SK-N-SH (cell line): ENCODE measurements at regions not wholly inside any gene's neighbourhood (a gene's known extent, or its start where the extent isn't known, plus 50 kb on each side); places are given as distances from the start of the nearest gene placed in this dataset.
A peak's percentile ranks its signal among the peaks of the same experiment; 100 is the strongest.

ENCODE experiments used
- CTCF ChIA-PET: fragments of 300-600, 350-600 bp; formaldehyde crosslinking; extraction: SDS; loops from one replicate; lab custom pipeline; 2021; lab: Yijun Ruan, JAX
- POLR2A ChIA-PET: fragments of 350-600 bp; sonication (Branson Sonifier 250); formaldehyde crosslinking; extraction: SDS; loops from one replicate; lab custom pipeline; 2020; ENCODE audit warnings: antibody characterized with exemption, inconsistent platforms; lab: Yijun Ruan, JAX
- DNase-seq: peaks from one replicate; pipeline ENCODE4 v3.0.0; 2012
- H2AFZ ChIP-seq: fragments of 200-600 bp; sonication (generic); 2 replicates; pipeline ENCODE4 v1.8.1; 2016; ENCODE audit warnings: antibody characterized with exemption, mild to moderate bottlenecking, low read depth
- H3F3A ChIP-seq: fragments of 200-600 bp; sonication (generic); replicated peaks from 2 replicates; pipeline ENCODE3; 2016; ENCODE audit warnings: antibody characterized with exemption, mild to moderate bottlenecking; ENCODE audit not compliant: insufficient read depth
- H3K27ac ChIP-seq, 2 experiments: fragments of 200-500 bp in 1 of 2; fragments of 200-600 bp in 1 of 2; sonication (Bioruptor generic) in 1 of 2; sonication (generic), shearing (Covaris generic) in 1 of 2; 2 replicates each; pipeline versions ENCODE4 v1.5.1 to v1.6.1; 2014 to 2016; ENCODE audit warnings: low read depth in 2 of 2, inconsistent platforms in 1 of 2, low read length in 1 of 2, mild to moderate bottlenecking in 1 of 2, mixed read lengths in 1 of 2
- H3K27me3 ChIP-seq: fragments of 200-600 bp; sonication (generic), shearing (Covaris generic); 2 replicates; pipeline ENCODE4 v1.6.1; 2016; ENCODE audit warnings: mixed run types; ENCODE audit not compliant: insufficient read depth
- H3K36me3 ChIP-seq, 2 experiments: fragments of 200-500 bp in 1 of 2; fragments of 200-600 bp in 1 of 2; sonication (Bioruptor generic) in 1 of 2; sonication (generic) in 1 of 2; replicated peaks in 1 of 2; 2 replicates each; pipeline versions ENCODE3 to v1.5.1; 2014 to 2016; ENCODE audit warnings: low read length in 1 of 2, mild to moderate bottlenecking in 1 of 2; ENCODE audit not compliant: insufficient read depth in 2 of 2, control insufficient read depth in 1 of 2
- H3K4me1 ChIP-seq, 2 experiments: fragments of 200-500 bp in 1 of 2; fragments of 200-600 bp in 1 of 2; sonication (Bioruptor generic) in 1 of 2; sonication (generic), shearing (Covaris generic) in 1 of 2; 2 replicates each; pipeline versions ENCODE4 v1.5.1 to v1.6.1; 2014 to 2016; ENCODE audit warnings: low read depth in 1 of 2, low read length in 1 of 2, mixed run types in 1 of 2; ENCODE audit not compliant: insufficient read depth in 2 of 2, control insufficient read depth in 1 of 2
- H3K4me2 ChIP-seq: fragments of 200-600 bp; sonication (generic), shearing (Covaris generic); 2 replicates; pipeline ENCODE4 v1.6.1; 2017; ENCODE audit warnings: mixed run types
- H3K4me3 ChIP-seq, 2 experiments: fragments of 200-500 bp in 1 of 2; fragments of 200-600 bp in 1 of 2; sonication (Bioruptor generic) in 1 of 2; sonication (generic), shearing (Covaris generic) in 1 of 2; 2 replicates each; pipeline versions ENCODE4 v1.5.1 to v1.8.1; 2014 to 2016; ENCODE audit warnings: low read depth in 2 of 2, inconsistent platforms in 1 of 2, low read length in 1 of 2, mild to moderate bottlenecking in 1 of 2, mixed read lengths in 1 of 2, moderate library complexity in 1 of 2
- H3K79me2 ChIP-seq: fragments of 200-600 bp; sonication (generic); 2 replicates; pipeline ENCODE4 v1.8.1; 2017; ENCODE audit warnings: mild to moderate bottlenecking; ENCODE audit not compliant: insufficient read depth
- H3K9ac ChIP-seq: fragments of 200-600 bp; sonication (generic); 2 replicates; pipeline ENCODE4 v1.6.1; 2017; ENCODE audit warnings: mixed run types
- H3K9me2 ChIP-seq: fragments of 200-600 bp; sonication (generic); 2 replicates; pipeline ENCODE4 v1.6.1; 2017; ENCODE audit warnings: mixed run types
- H3K9me3 ChIP-seq: fragments of 200-600 bp; sonication (generic); 2 replicates; pipeline ENCODE4 v1.6.1; 2017; ENCODE audit warnings: mixed run types, mild to moderate bottlenecking, moderate library complexity
- H4K20me1 ChIP-seq: fragments of 200-600 bp; sonication (generic); 2 replicates; pipeline ENCODE4 v1.6.1; 2017; ENCODE audit warnings: mild to moderate bottlenecking, mixed run types; ENCODE audit not compliant: insufficient read depth
- CHD2 ChIP-seq: fragments of 150-350 bp; IDR thresholded peaks from 2 replicates; pipeline ENCODE4 v1.6.1; 2018; ENCODE audit warnings: low read length; ENCODE audit not compliant: partially characterized antibody
- EP300 ChIP-seq, 2 experiments: IDR thresholded peaks; 2 replicates each; pipeline versions ENCODE4 v1.4.0 to v1.6.1; 2012; ENCODE audit warnings: borderline replicate concordance in 1 of 2, low read depth in 1 of 2, low read length in 1 of 2
- FOXM1 ChIP-seq: IDR thresholded peaks from 2 replicates; pipeline ENCODE4 v1.4.0; 2012; ENCODE audit warnings: low read depth, mild to moderate bottlenecking
- JUND ChIP-seq: IDR thresholded peaks from 2 replicates; pipeline ENCODE4 v1.4.0; 2012
- MAX ChIP-seq: IDR thresholded peaks from 2 replicates; pipeline ENCODE4 v1.4.0; 2012; ENCODE audit warnings: low read depth
- MXI1 ChIP-seq: IDR thresholded peaks from 2 replicates; pipeline ENCODE4 v1.6.1; 2012; ENCODE audit warnings: mild to moderate bottlenecking, low read depth, low read length, improper control_type of control experiment
- NFIC ChIP-seq: IDR thresholded peaks from 2 replicates; pipeline ENCODE4 v1.4.0; 2012; ENCODE audit warnings: borderline replicate concordance
- NRF1 ChIP-seq: IDR thresholded peaks from 2 replicates; pipeline ENCODE4 v1.6.1; 2012; ENCODE audit warnings: low read depth, mild to moderate bottlenecking, low read length
- POLR2AphosphoS5 ChIP-seq: IDR thresholded peaks from 2 replicates; pipeline ENCODE4 v1.6.1; 2012; ENCODE audit warnings: low read depth, low read length
- RCOR1 ChIP-seq: fragments of 150-350 bp; IDR thresholded peaks from 2 replicates; pipeline ENCODE4 v1.6.1; 2017; ENCODE audit warnings: antibody characterized with exemption, low read length
- REST ChIP-seq: IDR thresholded peaks from 2 replicates; pipeline ENCODE4 v1.6.1; 2012; ENCODE audit warnings: mild to moderate bottlenecking, low read depth, low read length, moderate library complexity
- RXRA ChIP-seq: IDR thresholded peaks from 2 replicates; pipeline ENCODE4 v1.4.0; 2012; ENCODE audit warnings: low read depth, mild to moderate bottlenecking, borderline replicate concordance
- SMC3 ChIP-seq: IDR thresholded peaks from 2 replicates; pipeline ENCODE4 v1.6.1; 2012; ENCODE audit warnings: low read depth, low read length, improper control_type of control experiment
- TCF12 ChIP-seq: IDR thresholded peaks from 2 replicates; pipeline ENCODE4 v1.4.0; 2012
- USF2 ChIP-seq: fragments of 150-350 bp; IDR thresholded peaks from 2 replicates; pipeline ENCODE4 v1.6.1; 2017; ENCODE audit warnings: antibody characterized with exemption, low read length, low read depth, borderline replicate concordance
- WGBS: methylation state at CpG from one replicate; pipeline ENCODE4 v1.1.6; 2017; ENCODE audit warnings: low lambda C conversion rate; 5-methylcytosine and 5-hydroxymethylcytosine counted together
- TF ChIP-seq, protein P1 (sequence below): IDR thresholded peaks from 2 replicates; pipeline ENCODE4; 2012

DNA sequence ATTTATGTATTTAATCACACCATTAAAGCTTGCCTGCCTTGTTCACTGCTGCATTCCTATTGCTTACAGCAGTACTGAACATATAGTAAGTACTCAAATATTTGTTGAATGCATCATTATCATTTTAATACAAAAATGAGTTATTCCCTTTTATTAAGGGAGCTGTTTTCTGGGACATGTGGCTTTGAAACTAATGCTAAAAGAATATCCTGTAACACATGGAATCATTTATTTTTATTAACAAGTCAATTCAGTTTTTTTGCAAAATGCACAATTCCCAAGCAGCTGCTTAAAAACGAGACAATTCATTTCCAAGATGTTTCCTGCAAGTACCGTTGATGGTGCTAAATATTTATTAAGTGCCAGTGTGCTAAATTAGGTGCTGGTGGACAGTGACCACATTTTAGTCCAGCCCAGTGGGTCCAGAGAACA, 148.3 kb upstream of the NR3C1 start (continued):
- TF ChIP-seq REST (no peak), NFIC (peak; percentile 52; the same call in 1 of the 2 replicates), TCF12 (peak; percentile 89), JUND (peak; percentile 65), SMC3 (no peak), NRF1 (no peak), MAX (no peak), EP300 (IDR thresholded peaks at IDR 0.05; ENCODE audit: borderline replicate concordance in 1 of 2, low read depth in 1 of 2, low read length in 1 of 2) (peak in 1 of 2 experiments; percentile 76; a peak in 2 of 4 replicates), POLR2AphosphoS5 (no peak; the same call in 1 of the 2 replicates)
- TF ChIP-seq, protein P1, sequence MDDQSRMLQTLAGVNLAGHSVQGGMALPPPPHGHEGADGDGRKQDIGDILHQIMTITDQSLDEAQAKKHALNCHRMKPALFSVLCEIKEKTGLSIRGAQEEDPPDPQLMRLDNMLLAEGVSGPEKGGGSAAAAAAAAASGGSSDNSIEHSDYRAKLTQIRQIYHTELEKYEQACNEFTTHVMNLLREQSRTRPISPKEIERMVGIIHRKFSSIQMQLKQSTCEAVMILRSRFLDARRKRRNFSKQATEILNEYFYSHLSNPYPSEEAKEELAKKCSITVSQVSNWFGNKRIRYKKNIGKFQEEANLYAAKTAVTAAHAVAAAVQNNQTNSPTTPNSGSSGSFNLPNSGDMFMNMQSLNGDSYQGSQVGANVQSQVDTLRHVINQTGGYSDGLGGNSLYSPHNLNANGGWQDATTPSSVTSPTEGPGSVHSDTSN: peak; percentile 44; the same call in 1 of the 2 replicates

DNA sequence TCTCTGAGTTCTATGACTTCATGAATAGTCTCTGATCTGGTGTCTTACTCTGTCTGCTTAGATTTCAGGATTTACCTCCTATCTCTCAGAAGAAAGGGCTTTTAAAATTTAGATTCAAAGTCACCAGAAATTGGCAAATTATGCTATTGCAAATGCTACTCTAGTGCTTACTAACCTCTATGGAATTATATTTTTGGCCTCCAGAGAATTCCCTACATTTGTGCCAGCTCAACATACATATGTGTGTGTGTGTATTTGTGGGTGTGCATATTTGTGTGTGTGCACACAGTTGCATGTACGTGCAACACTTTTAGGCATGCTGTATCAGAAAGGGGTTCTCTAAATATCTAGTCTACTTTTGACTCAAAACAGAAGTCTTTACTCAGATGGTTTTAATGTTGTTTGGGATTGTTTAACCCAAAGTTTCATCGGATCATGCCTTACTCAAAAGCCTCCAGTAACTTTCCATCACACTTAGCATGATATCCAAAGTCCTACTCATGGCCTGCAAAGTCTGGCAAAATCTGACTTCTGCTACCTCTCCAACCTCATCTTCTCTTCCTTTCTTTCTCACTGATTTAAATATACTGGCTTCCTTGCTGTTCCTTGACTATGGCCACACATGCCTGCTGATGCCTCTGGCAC, 147.6 kb upstream of the NR3C1 start:
- Histone ChIP-seq H3K79me2 (no peaks in the 10 kb centered on the region), H3K4me3 (no peak overlapping the region), H3K9me2 (no peaks in the 10 kb centered on the region), H3K4me2 (no peak overlapping the region), H3K27me3 (no peaks in the 10 kb centered on the region), H3K27ac (peak overlapping the region; percentile 67 to 73; a peak in 3 of 4 replicates), H3F3A (peaks cover 33% of the 10 kb centered on the region), H3K9ac (peak overlapping the region; percentile 12; the same call in 1 of the 2 replicates), H3K9me3 (no peaks in the 10 kb centered on the region), H4K20me1 (no peaks in the 10 kb centered on the region), H3K4me1 (peaks cover 0 to 31% of the 10 kb centered on the region in 2 experiments; a peak in 2 of 4 replicates), H2AFZ (peak overlapping the region; percentile 20; the same call in 1 of the 2 replicates), H3K36me3 (no peaks in the 10 kb centered on the region)
- CTCF ChIA-PET: no interaction called here
- no peak for DNase-seq
- POLR2A ChIA-PET: no interaction called here
- WGBS: 87% methylated on average over 2 of the region's 2 CpGs
- no peak for TF ChIP-seq RXRA
- no peak for TF ChIP-seq CHD2
- peak; percentile 52; the same call in 1 of the 2 replicates for TF ChIP-seq NFIC
- TF ChIP-seq MXI1: no peak
- no peak for TF ChIP-seq USF2
- TF ChIP-seq FOXM1: no peak
- peak; percentile 36; the same call in 1 of the 2 replicates for TF ChIP-seq JUND
- TF ChIP-seq RCOR1: no peak
